ENCODE measurements at regions not wholly inside any gene's neighbourhood (a gene's known extent, or its start where the extent isn't known, plus 50 kb on each side); places are given as distances from the start of the nearest gene placed in this dataset.

DNA sequence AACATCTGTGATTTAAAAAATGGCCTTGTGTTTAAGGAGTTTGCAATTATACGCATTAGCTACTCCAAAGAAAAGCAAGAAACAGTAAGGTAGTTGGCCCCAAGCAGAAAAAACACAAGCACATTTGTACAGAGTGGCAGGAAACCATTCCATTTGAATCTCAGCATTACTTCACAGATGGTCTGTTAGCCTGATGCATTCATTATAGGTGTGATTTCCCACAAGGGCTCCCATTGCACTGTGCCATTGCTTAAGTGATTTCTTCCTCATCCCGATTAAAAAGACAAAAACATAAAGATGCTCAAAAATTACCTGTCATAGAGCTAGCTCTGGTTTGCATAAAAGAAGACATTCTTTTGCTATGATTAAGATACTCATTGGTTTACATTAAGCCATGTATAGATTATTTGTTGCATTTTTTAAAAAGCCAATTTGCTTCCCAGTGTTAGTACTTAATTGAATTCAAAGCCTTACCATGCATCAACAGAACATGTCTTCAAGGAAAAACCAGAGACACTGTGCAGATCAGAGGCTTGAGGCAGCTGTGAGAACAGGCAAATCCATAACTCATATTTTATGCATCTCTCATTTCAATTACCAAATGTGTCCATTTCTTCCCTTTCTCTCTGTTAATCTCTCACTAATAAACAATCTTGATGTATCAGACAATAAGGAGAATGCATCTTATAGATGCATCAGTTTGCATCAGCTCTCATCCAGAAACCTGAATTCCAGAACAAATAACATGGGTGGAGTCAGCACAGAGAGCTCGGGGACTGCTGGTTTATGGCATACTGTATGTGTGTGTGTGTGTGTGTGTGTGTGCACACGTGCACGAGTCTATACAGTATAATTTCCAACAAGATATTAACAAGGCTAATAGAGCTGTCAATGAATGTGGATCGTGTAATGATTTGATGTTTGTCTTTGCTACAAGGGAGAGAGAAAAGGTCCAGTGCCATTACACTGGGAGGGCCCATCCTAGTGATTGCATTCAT, 558.6 kb upstream of the HS6ST1 start:
- DNase-seq = no peak
- Histone ChIP-seq H3K27ac (ENCODE audit: insufficient read depth in 1 of 2, low read depth in 1 of 2, low read length in 2 of 2, poor library complexity in 1 of 2, severe bottlenecking in 2 of 2) (no peak overlapping the region), H3K4me3 (ENCODE audit: control insufficient read depth in 1 of 7, extremely low read depth in 1 of 7, insufficient read depth in 4 of 7, low read depth in 2 of 7, low read length in 6 of 7) (no peak overlapping the region), H3K9me3 (ENCODE audit: control extremely low read depth in 1 of 5, control insufficient read depth in 4 of 5, insufficient read depth in 2 of 5, low read depth in 1 of 5, low read length in 4 of 5) (peaks cover 0 to 2% (median 0%) of the 10 kb centered on the region in 5 experiments), H3K36me3 (ENCODE audit: control insufficient read depth in 4 of 4, insufficient read depth in 4 of 4, low read length in 3 of 4) (no peaks in the 10 kb centered on the region), H3K27me3 (replicated peaks in 2 of 5; ENCODE audit: control insufficient read depth in 4 of 5, insufficient read depth in 5 of 5, low read length in 4 of 5) (peaks cover 0 to 2% (median 0%) of the 10 kb centered on the region in 5 experiments), H3K4me1 (ENCODE audit: control extremely low read depth in 1 of 4, control insufficient read depth in 4 of 4, insufficient read depth in 4 of 4, low read length in 3 of 4) (peaks cover 0 to 4% (median 0%) of the 10 kb centered on the region in 4 experiments)
- 100% methylated on average over 1 of the region's 6 CpGs for WGBS (ENCODE audit: insufficient coverage)
- POLR2A ChIA-PET = no interaction called here
- CTCF ChIA-PET = no interaction called here

DNA sequence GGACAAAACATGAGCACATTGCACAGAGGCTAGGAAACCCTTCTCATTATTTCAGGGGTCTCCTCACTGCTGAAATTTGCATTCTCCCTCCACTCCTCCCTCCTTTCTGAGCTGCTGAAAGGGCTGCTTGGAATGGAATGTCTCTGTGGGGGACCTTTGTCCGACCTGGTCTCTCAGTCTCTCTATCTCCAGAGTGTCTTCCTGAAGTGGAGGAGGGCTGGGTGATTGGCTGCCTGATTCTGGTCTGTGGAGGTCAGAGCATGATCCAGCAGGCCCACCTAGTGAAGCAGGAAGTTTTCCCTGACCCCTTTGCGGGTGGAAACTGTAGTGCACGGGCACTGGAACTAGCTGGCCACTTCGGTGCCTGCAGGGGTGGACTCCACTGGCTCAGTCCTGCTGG, 560.5 kb upstream of the HS6ST1 start:
- Histone ChIP-seq H3K4me1 (ENCODE audit: control extremely low read depth in 1 of 4, control insufficient read depth in 4 of 4, insufficient read depth in 4 of 4, low read length in 3 of 4) (no peaks in the 10 kb centered on the region), H3K4me3 (ENCODE audit: control insufficient read depth in 1 of 7, extremely low read depth in 1 of 7, insufficient read depth in 4 of 7, low read depth in 2 of 7, low read length in 6 of 7) (no peak overlapping the region), H3K36me3 (ENCODE audit: control insufficient read depth in 4 of 4, insufficient read depth in 4 of 4, low read length in 3 of 4) (no peaks in the 10 kb centered on the region), H3K27ac (ENCODE audit: insufficient read depth in 1 of 2, low read depth in 1 of 2, low read length in 2 of 2, poor library complexity in 1 of 2, severe bottlenecking in 2 of 2) (no peak overlapping the region), H3K27me3 (replicated peaks in 2 of 5; ENCODE audit: control insufficient read depth in 4 of 5, insufficient read depth in 5 of 5, low read length in 4 of 5) (peaks cover 0 to 2% (median 0%) of the 10 kb centered on the region in 5 experiments), H3K9me3 (ENCODE audit: control extremely low read depth in 1 of 5, control insufficient read depth in 4 of 5, insufficient read depth in 2 of 5, low read depth in 1 of 5, low read length in 4 of 5) (peaks cover 0 to 2% (median 0%) of the 10 kb centered on the region in 5 experiments)
- DNase-seq = no peak
- ChIA-PET POLR2A (no interaction called here), CTCF (no interaction called here)
- WGBS (ENCODE audit: insufficient coverage) = 87% methylated on average over 3 of the region's 4 CpGs

DNA sequence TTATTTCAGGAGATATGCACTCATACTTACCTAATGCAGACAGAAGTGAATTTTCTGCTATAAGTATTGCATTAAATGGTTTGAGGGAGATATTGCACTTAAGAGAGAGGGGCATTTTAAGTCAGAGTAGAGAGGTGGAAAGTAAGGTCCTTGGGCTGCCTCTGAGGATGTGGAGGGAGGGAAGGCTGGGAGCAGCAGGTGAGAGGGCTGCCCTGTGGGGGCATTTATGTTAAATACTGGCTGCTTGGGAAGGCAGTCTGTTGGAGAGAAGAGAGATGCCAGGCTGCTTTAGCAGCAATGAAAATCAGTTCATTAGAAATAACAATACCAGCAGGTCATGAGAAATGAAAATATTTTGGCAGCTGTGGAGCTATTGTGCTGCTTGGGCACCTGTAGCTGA, 576.2 kb upstream of the HS6ST1 start:
- POLR2A ChIA-PET = no interaction called here
- peaks cover 0 to 2% (median under 1%) of the 10 kb centered on the region in 5 experiments for H3K27me3 ChIP-seq (replicated peaks in 2 of 5; ENCODE audit: control insufficient read depth in 4 of 5, insufficient read depth in 5 of 5, low read length in 4 of 5)

GRCh38 chr2:128901572-128902391, 583.1 kb upstream of the HS6ST1 start:
- 43% methylated on average over 38 of the region's 46 CpGs for WGBS (ENCODE audit: insufficient coverage)
- POLR2A ChIA-PET = no interaction called here
- Histone ChIP-seq H3K4me1 (ENCODE audit: control extremely low read depth in 1 of 4, control insufficient read depth in 4 of 4, insufficient read depth in 4 of 4, low read length in 3 of 4) (peaks cover 0 to 10% (median 6%) of the 10 kb centered on the region in 4 experiments), H3K36me3 (ENCODE audit: control insufficient read depth in 4 of 4, insufficient read depth in 4 of 4, low read length in 3 of 4) (no peaks in the 10 kb centered on the region), H3K27me3 (replicated peaks in 2 of 5; ENCODE audit: control insufficient read depth in 4 of 5, insufficient read depth in 5 of 5, low read length in 4 of 5) (peaks cover 2 to 27% (median 6%) of the 10 kb centered on the region in 5 experiments), H3K27ac (ENCODE audit: insufficient read depth in 1 of 2, low read depth in 1 of 2, low read length in 2 of 2, poor library complexity in 1 of 2, severe bottlenecking in 2 of 2) (no peak overlapping the region), H3K9me3 (ENCODE audit: control extremely low read depth in 1 of 5, control insufficient read depth in 4 of 5, insufficient read depth in 2 of 5, low read depth in 1 of 5, low read length in 4 of 5) (peaks cover 0 to 5% (median 0%) of the 10 kb centered on the region in 5 experiments), H3K4me3 (ENCODE audit: control insufficient read depth in 1 of 7, extremely low read depth in 1 of 7, insufficient read depth in 4 of 7, low read depth in 2 of 7, low read length in 6 of 7) (peak overlapping the region in 4 of 7 experiments; percentile 29 to 62 (median 52))
- CTCF ChIA-PET = interaction anchor here (1.2 kb wide), 1 partner anchor 13 kb away, joined by 3 read pairs; no protein-coding TSS in a partner anchor
- peak in 1 of 3 donors; percentile 15 for DNase-seq

More for the DNA sequence above, 576.2 kb upstream of the HS6ST1 start:
- Histone ChIP-seq H3K9me3 (ENCODE audit: control extremely low read depth in 1 of 5, control insufficient read depth in 4 of 5, insufficient read depth in 2 of 5, low read depth in 1 of 5, low read length in 4 of 5) (no peaks in the 10 kb centered on the region), H3K4me1 (ENCODE audit: control extremely low read depth in 1 of 4, control insufficient read depth in 4 of 4, insufficient read depth in 4 of 4, low read length in 3 of 4) (no peaks in the 10 kb centered on the region), H3K4me3 (ENCODE audit: control insufficient read depth in 1 of 7, extremely low read depth in 1 of 7, insufficient read depth in 4 of 7, low read depth in 2 of 7, low read length in 6 of 7) (no peak overlapping the region), H3K36me3 (ENCODE audit: control insufficient read depth in 4 of 4, insufficient read depth in 4 of 4, low read length in 3 of 4) (no peaks in the 10 kb centered on the region), H3K27ac (ENCODE audit: insufficient read depth in 1 of 2, low read depth in 1 of 2, low read length in 2 of 2, poor library complexity in 1 of 2, severe bottlenecking in 2 of 2) (no peak overlapping the region)
- no peak for DNase-seq
- CTCF ChIA-PET = no interaction called here

GRCh38 chr2:128903637-128904036, 585.0 kb upstream of the HS6ST1 start:
- peaks cover 0 to 5% (median 0%) of the 10 kb centered on the region in 5 experiments for H3K9me3 ChIP-seq (ENCODE audit: control extremely low read depth in 1 of 5, control insufficient read depth in 4 of 5, insufficient read depth in 2 of 5, low read depth in 1 of 5, low read length in 4 of 5)
- no peak overlapping the region for H3K27ac ChIP-seq (ENCODE audit: insufficient read depth in 1 of 2, low read depth in 1 of 2, low read length in 2 of 2, poor library complexity in 1 of 2, severe bottlenecking in 2 of 2)
- ChIA-PET CTCF (no interaction called here), POLR2A (no interaction called here)
- peaks cover 0 to 10% (median 6%) of the 10 kb centered on the region in 4 experiments for H3K4me1 ChIP-seq (ENCODE audit: control extremely low read depth in 1 of 4, control insufficient read depth in 4 of 4, insufficient read depth in 4 of 4, low read length in 3 of 4)
- H3K27me3 ChIP-seq (replicated peaks in 2 of 5; ENCODE audit: control insufficient read depth in 4 of 5, insufficient read depth in 5 of 5, low read length in 4 of 5) = peaks cover 2 to 27% (median 6%) of the 10 kb centered on the region in 5 experiments
- no peaks in the 10 kb centered on the region for H3K36me3 ChIP-seq (ENCODE audit: control insufficient read depth in 4 of 4, insufficient read depth in 4 of 4, low read length in 3 of 4)
- WGBS (ENCODE audit: insufficient coverage) = 99% methylated on average over 18 of the region's 19 CpGs
- no peak for DNase-seq
- H3K4me3 ChIP-seq (ENCODE audit: control insufficient read depth in 1 of 7, extremely low read depth in 1 of 7, insufficient read depth in 4 of 7, low read depth in 2 of 7, low read length in 6 of 7) = no peak overlapping the region

- Histone ChIP-seq H3K4me1 (ENCODE audit: control extremely low read depth in 1 of 4, control insufficient read depth in 4 of 4, insufficient read depth in 4 of 4, low read length in 3 of 4) (no peaks in the 10 kb centered on the region), H3K9me3 (ENCODE audit: control extremely low read depth in 1 of 5, control insufficient read depth in 4 of 5, insufficient read depth in 2 of 5, low read depth in 1 of 5, low read length in 4 of 5) (peaks cover 0 to under 1% (median 0%) of the 10 kb centered on the region in 5 experiments), H3K36me3 (ENCODE audit: control insufficient read depth in 4 of 4, insufficient read depth in 4 of 4, low read length in 3 of 4) (no peaks in the 10 kb centered on the region), H3K27ac (ENCODE audit: insufficient read depth in 1 of 2, low read depth in 1 of 2, low read length in 2 of 2, poor library complexity in 1 of 2, severe bottlenecking in 2 of 2) (no peak overlapping the region), H3K4me3 (ENCODE audit: control insufficient read depth in 1 of 7, extremely low read depth in 1 of 7, insufficient read depth in 4 of 7, low read depth in 2 of 7, low read length in 6 of 7) (no peak overlapping the region), H3K27me3 (replicated peaks in 2 of 5; ENCODE audit: control insufficient read depth in 4 of 5, insufficient read depth in 5 of 5, low read length in 4 of 5) (peaks cover 0 to 2% (median 0%) of the 10 kb centered on the region in 5 experiments)
- DNase-seq = no peak
- POLR2A ChIA-PET = no interaction called here
- no CpG with 5 or more reads among the region's 1 CpG for WGBS (ENCODE audit: insufficient coverage)
- CTCF ChIA-PET = no interaction called here
Observed at GRCh38 chr2:128911276-128911675, 592.6 kb upstream of the HS6ST1 start.
